Gastrocnemius medialis (tissue), 4 donors: ENCODE measurements at regions not wholly inside any gene's neighbourhood (a gene's known extent, or its start where the extent isn't known, plus 50 kb on each side); places are given as distances from the start of the nearest gene placed in this dataset.

Experiments
- ATAC-seq, 2 donors: fragments of 150-250 bp; one replicate each; pipeline ENCODE4 v1.9.1; 2016
- DNase-seq, 2 donors: peaks; one replicate each; pipeline ENCODE4 v3.0.0-alpha.2; 2019
- H3K27ac ChIP-seq, 4 donors: fragments of 200-600 bp; sonication (generic); 1 replicate in 1 of 4; 2 replicates in 3 of 4; pipeline ENCODE4 v1.5.1; 2016 to 2018; ENCODE audit warnings: mild to moderate bottlenecking in 2 of 4, moderate library complexity in 1 of 4
- H3K27me3 ChIP-seq, 3 donors: fragments of 200-600 bp; sonication (generic) in 2 of 3; 1 replicate in 1 of 3; 2 replicates in 2 of 3; pipeline versions ENCODE4 v1.5.1 to v1.6.0; 2016 to 2019; ENCODE audit warnings: mild to moderate bottlenecking in 1 of 3, moderate library complexity in 1 of 3
- H3K36me3 ChIP-seq, 2 donors: fragments of 200-600 bp; sonication (generic) in 1 of 2; one replicate each; pipeline ENCODE4 v1.5.1; 2017 to 2018
- H3K4me1 ChIP-seq, 2 donors: fragments of 200-600 bp; sonication (generic) in 1 of 2; one replicate each; pipeline ENCODE4 v1.5.1; 2016 to 2017; ENCODE audit warnings: mild to moderate bottlenecking in 2 of 2
- H3K4me3 ChIP-seq, 4 donors: fragments of 200-600 bp; sonication (generic) in 3 of 4; 1 replicate in 1 of 4; 2 replicates in 3 of 4; pipeline ENCODE4 v1.5.1; 2016 to 2019; ENCODE audit warnings: mild to moderate bottlenecking in 2 of 4
- H3K9me3 ChIP-seq, 3 donors: fragments of 200-600 bp; sonication (generic) in 2 of 3; 1 replicate in 1 of 3; 2 replicates in 2 of 3; pipeline ENCODE4 v1.5.1; 2016 to 2019
- CTCF ChIP-seq, 5 experiments: fragments of 450-650 bp in 3 of 5; fragments of 200-600 bp in 2 of 5; sonication (generic) in 2 of 5; IDR thresholded peaks in 4 of 5; conservative IDR thresholded peaks in 1 of 5; 1 replicate in 4 of 5; 2 replicates in 1 of 5; pipeline ENCODE4 v1.5.1; 2016 to 2019; ENCODE audit warnings: antibody characterized with exemption in 5 of 5, mild to moderate bottlenecking in 3 of 5, moderate library complexity in 3 of 5
- POLR2A ChIP-seq, 2 donors: fragments of 450-650 bp; IDR thresholded peaks; one replicate each; pipeline ENCODE4 v1.6.1; 2017; ENCODE audit warnings: antibody characterized with exemption in 2 of 2, mild to moderate bottlenecking in 2 of 2, moderate library complexity in 2 of 2
- in situ Hi-C, 4 donors: fragments of 200-750 bp; cut with MboI; loops; one replicate each; pipeline versions ENCODE4 v1.15.0 to v1.8.0; 2017; ENCODE audit warnings: low sequenced_read_pairs in 4 of 4
- intact Hi-C: fragments of 100-400 bp; cut with DNase I; formaldehyde crosslinking; loops from one replicate; pipeline ENCODE4 v1.15.1; 2023; ENCODE audit warnings: low total_unique reads

- TF ChIP-seq CTCF (IDR thresholded peaks at IDR 0.05 in 4 of 5, conservative IDR thresholded peaks at IDR 0.05 in 1 of 5) (no peak), POLR2A (IDR thresholded peaks at IDR 0.05) (no peak)
- ATAC-seq: no peak
- H3K9me3 ChIP-seq: no peaks in the 10 kb centered on the region
- H3K27ac ChIP-seq: no peak overlapping the region
- in situ Hi-C loops: no loop called here
- H3K27me3 ChIP-seq: no peaks in the 10 kb centered on the region
- intact Hi-C loops: no loop called here
- DNase-seq: no peak
- H3K4me3 ChIP-seq: no peak overlapping the region
- H3K4me1 ChIP-seq: no peaks in the 10 kb centered on the region
- H3K36me3 ChIP-seq: no peaks in the 10 kb centered on the region
Observed at GRCh38 chr15:61584410-61584809, 355.3 kb upstream of the RORA start.

GRCh38 chr15:61582092-61582491 is 353.0 kb upstream of the RORA start:
- Histone ChIP-seq H3K36me3 (no peaks in the 10 kb centered on the region), H3K4me1 (no peaks in the 10 kb centered on the region), H3K27ac (no peak overlapping the region), H3K4me3 (no peak overlapping the region), H3K27me3 (no peaks in the 10 kb centered on the region), H3K9me3 (no peaks in the 10 kb centered on the region)
- intact Hi-C loops: no loop called here
- ATAC-seq (no peak), DNase-seq (no peak)
- in situ Hi-C loops: no loop called here
- TF ChIP-seq CTCF (IDR thresholded peaks at IDR 0.05 in 4 of 5, conservative IDR thresholded peaks at IDR 0.05 in 1 of 5) (no peak), POLR2A (IDR thresholded peaks at IDR 0.05) (no peak)

GRCh38 chr15:61575597-61575996 is 346.5 kb upstream of the RORA start:
- Histone ChIP-seq H3K4me1 (no peaks in the 10 kb centered on the region), H3K27me3 (no peaks in the 10 kb centered on the region), H3K9me3 (no peaks in the 10 kb centered on the region), H3K36me3 (no peaks in the 10 kb centered on the region), H3K4me3 (no peak overlapping the region), H3K27ac (no peak overlapping the region)
- in situ Hi-C loops: no loop called here
- ATAC-seq: no peak
- TF ChIP-seq CTCF (IDR thresholded peaks at IDR 0.05 in 4 of 5, conservative IDR thresholded peaks at IDR 0.05 in 1 of 5): no peak
- TF ChIP-seq POLR2A (IDR thresholded peaks at IDR 0.05): no peak
- no peak for DNase-seq
- intact Hi-C loops: no loop called here

- TF ChIP-seq CTCF (IDR thresholded peaks at IDR 0.05 in 4 of 5, conservative IDR thresholded peaks at IDR 0.05 in 1 of 5) (no peak), POLR2A (IDR thresholded peaks at IDR 0.05) (no peak)
- Histone ChIP-seq H3K27ac (no peak overlapping the region), H3K36me3 (no peaks in the 10 kb centered on the region), H3K27me3 (no peaks in the 10 kb centered on the region), H3K9me3 (no peaks in the 10 kb centered on the region), H3K4me3 (no peak overlapping the region), H3K4me1 (no peaks in the 10 kb centered on the region)
- DNase-seq: no peak
- intact Hi-C loops: no loop called here
- ATAC-seq: no peak
- in situ Hi-C loops: loop anchor here in 1 of 4 donors (25.0 kb wide), 1 partner anchor 266 kb away; no protein-coding TSS in a partner anchor
Observed at GRCh38 chr15:61571026-61571425, 341.9 kb upstream of the RORA start.

GRCh38 chr15:61564785-61565184 is 335.7 kb upstream of the RORA start:
- TF ChIP-seq POLR2A (IDR thresholded peaks at IDR 0.05): no peak
- TF ChIP-seq CTCF (IDR thresholded peaks at IDR 0.05 in 4 of 5, conservative IDR thresholded peaks at IDR 0.05 in 1 of 5): no peak
- H3K9me3 ChIP-seq: no peaks in the 10 kb centered on the region
- DNase-seq (no peak), ATAC-seq (no peak)
- intact Hi-C loops: no loop called here
- no peaks in the 10 kb centered on the region for H3K27me3 ChIP-seq
- H3K36me3 ChIP-seq: no peaks in the 10 kb centered on the region
- no peak overlapping the region for H3K27ac ChIP-seq
- in situ Hi-C loops: loop anchor here in 1 of 4 donors (25.0 kb wide), 1 partner anchor 273 kb away; no protein-coding TSS in a partner anchor
- no peaks in the 10 kb centered on the region for H3K4me1 ChIP-seq
- H3K4me3 ChIP-seq: no peak overlapping the region
